Fibroblast of lung (primary cell): ENCODE measurements at regions not wholly inside any gene's neighbourhood (a gene's known extent, or its start where the extent isn't known, plus 50 kb on each side); places are given as distances from the start of the nearest gene placed in this dataset.
A peak's percentile ranks its signal among the peaks of the same experiment; 100 is the strongest.

Source experiments
- DNase-seq, 2 donors: peaks; one replicate each; pipeline versions ENCODE4 v3.0.0 to v3.0.0-alpha.2; 2010; ENCODE audit warnings: low read depth in 2 of 2
- H2AFZ ChIP-seq: 2 replicates; pipeline ENCODE4 v1.5.1; 2012; ENCODE audit warnings: low read length, control low read depth, inconsistent platforms
- H3K27ac ChIP-seq: 2 replicates; pipeline ENCODE4 v1.5.1; 2011; ENCODE audit warnings: low read length, control low read depth; ENCODE audit not compliant: insufficient read depth
- H3K27me3 ChIP-seq: 2 replicates; pipeline ENCODE4 v1.5.1; 2011; ENCODE audit warnings: mild to moderate bottlenecking, low read length; ENCODE audit not compliant: control insufficient read depth, insufficient read depth
- H3K36me3 ChIP-seq: 2 replicates; pipeline ENCODE4 v1.5.1; 2011; ENCODE audit warnings: low read length; ENCODE audit not compliant: control insufficient read depth, insufficient read depth
- H3K4me1 ChIP-seq: 2 replicates; pipeline ENCODE4 v1.5.1; 2011; ENCODE audit warnings: low read length; ENCODE audit not compliant: control insufficient read depth, insufficient read depth; ENCODE audit errors: extremely low read depth
- H3K4me2 ChIP-seq: 2 replicates; pipeline ENCODE4 v1.5.1; 2011; ENCODE audit warnings: low read length, control low read depth; ENCODE audit not compliant: insufficient read depth; ENCODE audit errors: extremely low read depth
- H3K4me3 ChIP-seq, 4 experiments: fragments of 200-600 bp in 1 of 4; sonication (generic) in 1 of 4; replicated peaks in 1 of 4; 2 replicates each; pipeline ENCODE4 v1.5.1; 2011 to 2016; ENCODE audit warnings: low read length in 4 of 4, low read depth in 3 of 4, mild to moderate bottlenecking in 3 of 4, control low read depth in 2 of 4, inconsistent platforms in 1 of 4, mixed read lengths in 1 of 4; ENCODE audit not compliant: insufficient read depth in 1 of 4; ENCODE audit errors: control extremely low read depth in 1 of 4
- H3K79me2 ChIP-seq: 2 replicates; pipeline ENCODE4 v1.5.1; 2012; ENCODE audit warnings: mild to moderate bottlenecking, low read length, inconsistent platforms; ENCODE audit not compliant: control insufficient read depth, insufficient read depth
- H3K9ac ChIP-seq: 2 replicates; pipeline ENCODE4 v1.5.1; 2011; ENCODE audit warnings: mild to moderate bottlenecking, low read length, control low read depth; ENCODE audit not compliant: insufficient read depth
- H3K9me3 ChIP-seq: 2 replicates; pipeline ENCODE4 v1.5.1; 2012; ENCODE audit warnings: low read depth, low read length; ENCODE audit not compliant: control insufficient read depth, insufficient read depth
- H4K20me1 ChIP-seq: 2 replicates; pipeline ENCODE4 v1.5.1; 2011; ENCODE audit warnings: low read length; ENCODE audit not compliant: control insufficient read depth, insufficient read depth; ENCODE audit errors: extremely low read depth
- EZH2 ChIP-seq: IDR thresholded peaks from 2 replicates; pipeline ENCODE4 v1.5.1; 2012; ENCODE audit warnings: low read length, control low read depth, mild to moderate bottlenecking; ENCODE audit errors: missing control alignments
- TF ChIP-seq, protein P1 (sequence below), 2 donors: IDR thresholded peaks in 1 of 2; conservative IDR thresholded peaks in 1 of 2; 1 replicate in 1 of 2; 2 replicates in 1 of 2; pipeline ENCODE4 v1.5.1; 2011 to 2012; ENCODE audit warnings: low read length in 2 of 2, control low read depth in 1 of 2, inconsistent platforms in 1 of 2, low read depth in 1 of 2, mild to moderate bottlenecking in 1 of 2

GRCh38 chr10:6769704-6770417, 189.8 kb upstream of the PRKCQ start:
- H3K79me2 ChIP-seq = no peaks in the 10 kb centered on the region
- H3K27me3 ChIP-seq = no peaks in the 10 kb centered on the region
- no peak overlapping the region for H3K4me3 ChIP-seq
- H3K9ac ChIP-seq = no peak overlapping the region
- no peaks in the 10 kb centered on the region for H3K36me3 ChIP-seq
- H2AFZ ChIP-seq = no peak overlapping the region
- H3K4me2 ChIP-seq = no peak overlapping the region
- H3K9me3 ChIP-seq = peaks cover 1% of the 10 kb centered on the region
- H3K4me1 ChIP-seq = peaks cover 4% of the 10 kb centered on the region
- TF ChIP-seq, protein P1, sequence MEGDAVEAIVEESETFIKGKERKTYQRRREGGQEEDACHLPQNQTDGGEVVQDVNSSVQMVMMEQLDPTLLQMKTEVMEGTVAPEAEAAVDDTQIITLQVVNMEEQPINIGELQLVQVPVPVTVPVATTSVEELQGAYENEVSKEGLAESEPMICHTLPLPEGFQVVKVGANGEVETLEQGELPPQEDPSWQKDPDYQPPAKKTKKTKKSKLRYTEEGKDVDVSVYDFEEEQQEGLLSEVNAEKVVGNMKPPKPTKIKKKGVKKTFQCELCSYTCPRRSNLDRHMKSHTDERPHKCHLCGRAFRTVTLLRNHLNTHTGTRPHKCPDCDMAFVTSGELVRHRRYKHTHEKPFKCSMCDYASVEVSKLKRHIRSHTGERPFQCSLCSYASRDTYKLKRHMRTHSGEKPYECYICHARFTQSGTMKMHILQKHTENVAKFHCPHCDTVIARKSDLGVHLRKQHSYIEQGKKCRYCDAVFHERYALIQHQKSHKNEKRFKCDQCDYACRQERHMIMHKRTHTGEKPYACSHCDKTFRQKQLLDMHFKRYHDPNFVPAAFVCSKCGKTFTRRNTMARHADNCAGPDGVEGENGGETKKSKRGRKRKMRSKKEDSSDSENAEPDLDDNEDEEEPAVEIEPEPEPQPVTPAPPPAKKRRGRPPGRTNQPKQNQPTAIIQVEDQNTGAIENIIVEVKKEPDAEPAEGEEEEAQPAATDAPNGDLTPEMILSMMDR (conservative IDR thresholded peaks at IDR 0.05 in 1 of 2, IDR thresholded peaks at IDR 0.05 in 1 of 2; ENCODE audit: low read depth in 1 of 2, low read length in 2 of 2) = no peak
- no peak for TF ChIP-seq EZH2
- no peak overlapping the region for H3K27ac ChIP-seq
- no peaks in the 10 kb centered on the region for H4K20me1 ChIP-seq
- no peak for DNase-seq

DNA sequence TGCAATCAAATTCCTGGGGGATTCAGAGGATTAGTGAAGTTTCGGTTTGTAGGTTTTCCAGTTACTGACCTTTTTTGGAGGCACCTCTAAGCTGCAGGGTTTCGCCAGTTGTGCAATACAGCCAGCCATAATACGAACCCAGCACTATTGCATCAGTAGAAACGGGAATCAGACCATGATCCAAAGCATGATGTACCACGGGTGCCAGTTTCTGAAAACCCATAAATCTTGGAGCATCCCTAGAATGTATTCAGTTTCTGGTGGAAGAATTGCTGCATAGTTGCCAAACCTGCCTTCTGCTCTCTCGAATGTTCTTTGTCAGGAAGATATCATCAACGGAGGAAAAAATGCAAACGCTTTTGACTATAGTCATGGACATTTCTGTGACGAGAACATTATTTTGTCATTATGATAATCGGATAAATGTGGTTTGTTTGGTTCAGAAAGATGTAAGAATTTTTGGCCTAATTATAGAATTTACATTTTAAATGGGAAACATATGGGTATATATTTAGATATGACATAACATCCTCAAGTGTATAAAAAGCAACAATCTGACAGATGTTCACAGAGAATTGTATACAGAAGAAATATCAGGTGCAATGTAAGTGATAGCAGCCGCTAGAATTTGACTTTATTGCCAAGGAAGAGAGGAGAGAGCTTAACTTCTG, 186.2 kb upstream of the PRKCQ start:
- no peak overlapping the region for H3K27ac ChIP-seq
- H4K20me1 ChIP-seq = no peaks in the 10 kb centered on the region
- TF ChIP-seq, protein P1 (conservative IDR thresholded peaks at IDR 0.05 in 1 of 2, IDR thresholded peaks at IDR 0.05 in 1 of 2; ENCODE audit: low read depth in 1 of 2, low read length in 2 of 2) = no peak
- TF ChIP-seq EZH2 = no peak
- H2AFZ ChIP-seq = no peak overlapping the region
- peaks cover 4% of the 10 kb centered on the region for H3K4me1 ChIP-seq
- H3K79me2 ChIP-seq = no peaks in the 10 kb centered on the region
- DNase-seq = peak in 1 of 2 donors; percentile 87
- H3K27me3 ChIP-seq = no peaks in the 10 kb centered on the region
- H3K4me3 ChIP-seq = peak overlapping the region in 3 of 4 experiments; percentile 5 to 16 (median 14)
- H3K4me2 ChIP-seq = peak overlapping the region; percentile 62
- peaks cover 1% of the 10 kb centered on the region for H3K9me3 ChIP-seq
- no peaks in the 10 kb centered on the region for H3K36me3 ChIP-seq
- no peak overlapping the region for H3K9ac ChIP-seq

- Histone ChIP-seq H3K9ac (no peak overlapping the region), H3K27ac (no peak overlapping the region), H3K27me3 (no peaks in the 10 kb centered on the region), H3K36me3 (no peaks in the 10 kb centered on the region), H3K4me3 (no peak overlapping the region), H3K4me2 (no peak overlapping the region), H3K9me3 (no peaks in the 10 kb centered on the region), H4K20me1 (no peaks in the 10 kb centered on the region), H3K4me1 (peaks cover 2% of the 10 kb centered on the region), H2AFZ (no peak overlapping the region), H3K79me2 (no peaks in the 10 kb centered on the region)
- TF ChIP-seq, protein P1 (conservative IDR thresholded peaks at IDR 0.05 in 1 of 2, IDR thresholded peaks at IDR 0.05 in 1 of 2; ENCODE audit: low read depth in 1 of 2, low read length in 2 of 2) = no peak
- no peak for TF ChIP-seq EZH2
- DNase-seq = no peak
These were observed 183.3 kb upstream of the PRKCQ start for GRCh38 chr10:6763423-6763822.
